ENCODE measurements at regions not wholly inside any gene's neighbourhood (a gene's known extent, or its start where the extent isn't known, plus 50 kb on each side); places are given as distances from the start of the nearest gene placed in this dataset.
A peak's percentile ranks its signal among the peaks of the same experiment; 100 is the strongest.

DNA sequence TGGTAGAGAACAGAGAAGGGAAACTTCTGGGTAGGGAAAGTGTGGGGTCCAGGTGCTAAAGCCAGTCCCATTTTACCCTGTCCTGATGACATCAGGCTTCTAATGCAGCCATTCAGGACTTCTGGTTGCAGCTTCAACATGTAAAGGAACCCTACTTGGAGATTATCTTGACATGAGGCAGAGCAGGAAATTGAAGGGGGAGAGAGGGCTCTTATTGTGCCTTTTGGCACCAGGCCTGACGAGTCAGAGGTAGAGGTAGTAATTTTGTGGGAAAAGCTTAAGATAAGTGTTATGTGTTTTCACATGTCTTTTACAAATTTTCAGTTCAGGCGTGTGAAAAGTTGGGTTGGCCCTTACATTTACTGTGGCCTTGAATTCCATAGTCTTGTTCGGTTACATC, 102.4 kb upstream of the APC start:
- Histone ChIP-seq H2BK12ac (ENCODE audit: low read length) (no peak overlapping the region), H4K8ac (ENCODE audit: low read depth, low read length) (no peak overlapping the region), H3K27ac (ENCODE audit: low read depth, low read length) (no peak overlapping the region), H3K4ac (ENCODE audit: low read depth, low read length) (no peak overlapping the region), H3K36me3 (ENCODE audit: control insufficient read depth in 1 of 2, insufficient read depth in 2 of 2, low read length in 2 of 2) (no peaks in the 10 kb centered on the region), H3K27me3 (ENCODE audit: insufficient read depth, low read length) (no peaks in the 10 kb centered on the region), H4K12ac (ENCODE audit: low read depth, low read length) (no peak overlapping the region), H3K79me2 (ENCODE audit: control insufficient read depth, insufficient read depth, low read length, poor library complexity) (no peaks in the 10 kb centered on the region), H3K23ac (ENCODE audit: low read length) (no peak overlapping the region), H3K9ac (ENCODE audit: low read length) (no peak overlapping the region), H2AK5ac (ENCODE audit: low read length) (no peak overlapping the region), H3K4me1 (ENCODE audit: control insufficient read depth in 1 of 2, insufficient read depth in 2 of 2, low read length in 2 of 2) (peaks cover 7 to 8% of the 10 kb centered on the region in 2 experiments), H2BK120ac (ENCODE audit: insufficient read depth, low read length, poor library complexity) (no peak overlapping the region), H3K4me2 (ENCODE audit: low read length) (no peak overlapping the region), H3K14ac (ENCODE audit: low read length) (no peak overlapping the region), H3K79me1 (ENCODE audit: low read length) (peaks cover 3% of the 10 kb centered on the region), H3K18ac (ENCODE audit: low read length) (no peak overlapping the region), H3K9me3 (ENCODE audit: insufficient read depth, low read depth, low read length) (peaks cover 2% of the 10 kb centered on the region), H2AFZ (ENCODE audit: insufficient read depth, low read length, poor library complexity) (no peak overlapping the region), H3K4me3 (ENCODE audit: low read depth, low read length) (no peak overlapping the region), H2BK5ac (ENCODE audit: low read depth, low read length, poor library complexity) (no peak overlapping the region), H4K91ac (ENCODE audit: low read depth, low read length) (no peak overlapping the region)
- DNase-seq, result no peak
- WGBS (ENCODE audit: extremely low coverage, insufficient coverage, insufficient read length), result no CpG with 5 or more reads among the region's 3 CpGs

DNA sequence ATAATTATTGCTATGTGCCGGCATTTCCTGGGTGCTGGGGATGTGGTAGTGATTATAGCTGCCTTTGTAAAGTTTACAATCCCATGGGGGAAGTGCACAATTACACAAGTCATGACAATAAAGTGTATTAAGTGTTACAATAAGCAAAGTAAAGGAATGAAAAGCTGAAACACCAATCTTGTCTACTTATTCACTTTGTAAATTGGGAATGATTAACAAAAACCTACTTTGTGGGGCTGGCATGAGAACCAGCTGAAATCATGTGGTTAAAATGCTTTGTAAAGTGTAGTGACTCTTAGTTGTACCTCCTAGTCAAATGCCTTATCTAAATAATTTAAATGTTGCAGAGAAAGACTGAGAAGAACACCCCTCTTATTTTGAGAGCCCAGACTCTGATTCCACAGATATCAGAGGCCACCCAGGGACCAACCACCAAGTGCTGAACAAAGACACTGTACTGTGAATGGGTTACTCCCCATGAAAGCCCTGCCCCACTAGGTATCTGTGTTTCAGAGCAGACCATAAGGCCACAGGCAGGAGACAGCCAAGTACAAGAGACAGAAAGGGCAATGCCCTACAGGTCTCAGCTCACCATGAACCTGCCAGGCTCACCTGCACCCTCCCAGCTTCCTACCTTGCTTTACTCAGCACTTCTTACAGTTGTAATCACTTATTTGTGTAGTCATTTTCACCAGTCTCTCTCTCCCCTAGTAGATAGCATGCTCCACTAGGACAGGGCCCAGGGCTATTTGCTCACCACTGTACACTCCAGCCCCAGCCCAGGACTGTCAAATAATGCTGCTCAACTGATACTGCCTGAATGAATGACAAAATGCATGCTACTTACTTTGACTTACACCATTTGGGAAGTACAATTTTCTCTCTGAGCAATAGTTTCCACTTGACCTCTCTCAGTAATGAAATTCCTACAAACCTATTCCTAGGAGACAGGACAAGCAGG, 101.6 kb upstream of the APC start:
- Histone ChIP-seq H2BK12ac (ENCODE audit: low read length) (peak overlapping the region; percentile 31), H3K27ac (ENCODE audit: low read depth, low read length) (no peak overlapping the region), H4K12ac (ENCODE audit: low read depth, low read length) (no peak overlapping the region), H3K4me1 (ENCODE audit: control insufficient read depth in 1 of 2, insufficient read depth in 2 of 2, low read length in 2 of 2) (peaks cover 6 to 10% of the 10 kb centered on the region in 2 experiments), H3K27me3 (ENCODE audit: insufficient read depth, low read length) (no peaks in the 10 kb centered on the region), H3K14ac (ENCODE audit: low read length) (peak overlapping the region; percentile 4), H3K23ac (ENCODE audit: low read length) (no peak overlapping the region), H2AK5ac (ENCODE audit: low read length) (no peak overlapping the region), H3K4me2 (ENCODE audit: low read length) (no peak overlapping the region), H3K9me3 (ENCODE audit: insufficient read depth, low read depth, low read length) (peaks cover 2% of the 10 kb centered on the region), H4K91ac (ENCODE audit: low read depth, low read length) (no peak overlapping the region), H2AFZ (ENCODE audit: insufficient read depth, low read length, poor library complexity) (no peak overlapping the region), H3K79me1 (ENCODE audit: low read length) (peaks cover 3% of the 10 kb centered on the region), H2BK5ac (ENCODE audit: low read depth, low read length, poor library complexity) (no peak overlapping the region), H3K9ac (ENCODE audit: low read length) (no peak overlapping the region), H3K4ac (ENCODE audit: low read depth, low read length) (no peak overlapping the region), H4K8ac (ENCODE audit: low read depth, low read length) (no peak overlapping the region), H3K4me3 (ENCODE audit: low read depth, low read length) (no peak overlapping the region), H3K79me2 (ENCODE audit: control insufficient read depth, insufficient read depth, low read length, poor library complexity) (no peaks in the 10 kb centered on the region), H3K18ac (ENCODE audit: low read length) (no peak overlapping the region), H3K36me3 (ENCODE audit: control insufficient read depth in 1 of 2, insufficient read depth in 2 of 2, low read length in 2 of 2) (no peaks in the 10 kb centered on the region), H2BK120ac (ENCODE audit: insufficient read depth, low read length, poor library complexity) (no peak overlapping the region)
- WGBS (ENCODE audit: extremely low coverage, insufficient coverage, insufficient read length), result no CpG with 5 or more reads among the region's 1 CpG
- peak in 1 of 2 donors; percentile 62 for DNase-seq

GRCh38 chr5:112636751-112637150, 100.9 kb upstream of the APC start:
- Histone ChIP-seq H2BK5ac (ENCODE audit: low read depth, low read length, poor library complexity) (no peak overlapping the region), H3K9me3 (ENCODE audit: insufficient read depth, low read depth, low read length) (peaks cover 2% of the 10 kb centered on the region), H4K8ac (ENCODE audit: low read depth, low read length) (no peak overlapping the region), H3K27me3 (ENCODE audit: insufficient read depth, low read length) (no peaks in the 10 kb centered on the region), H3K4ac (ENCODE audit: low read depth, low read length) (no peak overlapping the region), H3K18ac (ENCODE audit: low read length) (no peak overlapping the region), H3K9ac (ENCODE audit: low read length) (no peak overlapping the region), H3K14ac (ENCODE audit: low read length) (no peak overlapping the region), H3K4me1 (ENCODE audit: control insufficient read depth in 1 of 2, insufficient read depth in 2 of 2, low read length in 2 of 2) (peaks cover 6 to 12% of the 10 kb centered on the region in 2 experiments), H2BK120ac (ENCODE audit: insufficient read depth, low read length, poor library complexity) (no peak overlapping the region), H3K23ac (ENCODE audit: low read length) (no peak overlapping the region), H3K79me1 (ENCODE audit: low read length) (peaks cover 3% of the 10 kb centered on the region), H3K27ac (ENCODE audit: low read depth, low read length) (no peak overlapping the region), H4K12ac (ENCODE audit: low read depth, low read length) (no peak overlapping the region), H2BK12ac (ENCODE audit: low read length) (no peak overlapping the region), H4K91ac (ENCODE audit: low read depth, low read length) (no peak overlapping the region), H2AFZ (ENCODE audit: insufficient read depth, low read length, poor library complexity) (no peak overlapping the region), H3K4me2 (ENCODE audit: low read length) (no peak overlapping the region), H3K79me2 (ENCODE audit: control insufficient read depth, insufficient read depth, low read length, poor library complexity) (no peaks in the 10 kb centered on the region), H2AK5ac (ENCODE audit: low read length) (no peak overlapping the region), H3K36me3 (ENCODE audit: control insufficient read depth in 1 of 2, insufficient read depth in 2 of 2, low read length in 2 of 2) (no peaks in the 10 kb centered on the region), H3K4me3 (ENCODE audit: low read depth, low read length) (no peak overlapping the region)
- WGBS (ENCODE audit: extremely low coverage, insufficient coverage, insufficient read length), result no CpG with 5 or more reads among the region's 2 CpGs
- DNase-seq, result no peak

DNA sequence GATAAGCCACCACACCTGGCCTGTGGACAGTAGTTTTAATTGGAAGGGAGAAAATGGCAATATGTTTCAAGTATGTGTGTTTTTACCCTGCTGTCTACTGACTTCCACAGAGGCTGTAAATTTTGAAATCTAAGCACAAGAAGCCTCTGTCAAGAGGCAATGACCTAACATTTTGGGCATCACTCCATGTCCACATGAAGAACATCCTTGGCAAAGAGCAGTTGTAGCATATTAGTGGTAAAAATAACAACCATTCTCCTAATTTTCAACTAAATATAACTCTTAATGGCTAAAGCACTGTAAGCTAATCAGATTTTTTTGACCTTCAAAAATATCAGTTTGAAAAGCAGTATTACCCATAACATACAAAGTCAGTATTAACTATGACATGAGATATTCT, 100.3 kb upstream of the APC start:
- Histone ChIP-seq H4K8ac (ENCODE audit: low read depth, low read length) (no peak overlapping the region), H2AK5ac (ENCODE audit: low read length) (no peak overlapping the region)

More for the DNA sequence above, 100.3 kb upstream of the APC start:
- Histone ChIP-seq H3K79me2 (ENCODE audit: control insufficient read depth, insufficient read depth, low read length, poor library complexity) (no peaks in the 10 kb centered on the region), H3K27ac (ENCODE audit: low read depth, low read length) (no peak overlapping the region), H3K9ac (ENCODE audit: low read length) (no peak overlapping the region), H3K27me3 (ENCODE audit: insufficient read depth, low read length) (no peaks in the 10 kb centered on the region), H2BK5ac (ENCODE audit: low read depth, low read length, poor library complexity) (no peak overlapping the region), H3K4me1 (ENCODE audit: control insufficient read depth in 1 of 2, insufficient read depth in 2 of 2, low read length in 2 of 2) (peaks cover 6 to 12% of the 10 kb centered on the region in 2 experiments), H2BK12ac (ENCODE audit: low read length) (no peak overlapping the region), H4K91ac (ENCODE audit: low read depth, low read length) (no peak overlapping the region), H3K4me3 (ENCODE audit: low read depth, low read length) (no peak overlapping the region), H3K18ac (ENCODE audit: low read length) (no peak overlapping the region), H3K9me3 (ENCODE audit: insufficient read depth, low read depth, low read length) (peaks cover 2% of the 10 kb centered on the region), H2AFZ (ENCODE audit: insufficient read depth, low read length, poor library complexity) (no peak overlapping the region), H3K14ac (ENCODE audit: low read length) (no peak overlapping the region), H2BK120ac (ENCODE audit: insufficient read depth, low read length, poor library complexity) (no peak overlapping the region), H3K4me2 (ENCODE audit: low read length) (no peak overlapping the region), H3K4ac (ENCODE audit: low read depth, low read length) (no peak overlapping the region), H3K23ac (ENCODE audit: low read length) (no peak overlapping the region), H3K79me1 (ENCODE audit: low read length) (peaks cover 3% of the 10 kb centered on the region), H3K36me3 (ENCODE audit: control insufficient read depth in 1 of 2, insufficient read depth in 2 of 2, low read length in 2 of 2) (no peaks in the 10 kb centered on the region), H4K12ac (ENCODE audit: low read depth, low read length) (no peak overlapping the region)
- DNase-seq, result no peak
